ENCODE measurements at regions not wholly inside any gene's neighbourhood (a gene's known extent, or its start where the extent isn't known, plus 50 kb on each side); places are given as distances from the start of the nearest gene placed in this dataset.
A peak's percentile ranks its signal among the peaks of the same experiment; 100 is the strongest.
"Not testable (repeated sequence)": the region's sequence is repeated elsewhere in the genome, so short reads cannot be mapped to it uniquely, and the experiment has no call there.

GRCh38 chr5:68047035-68047434, 168.5 kb upstream of the PIK3R1 start:
- no peak for ATAC-seq
- intact Hi-C loops (cut with DNase I), result no loop called here
- no peak for DNase-seq (ENCODE audit: missing footprints)

GRCh38 chr5:68046445-68046844, 169.1 kb upstream of the PIK3R1 start:
- intact Hi-C loops (cut with DNase I), result no loop called here
- ATAC-seq (no peak), DNase-seq (ENCODE audit: missing footprints) (no peak)

DNA sequence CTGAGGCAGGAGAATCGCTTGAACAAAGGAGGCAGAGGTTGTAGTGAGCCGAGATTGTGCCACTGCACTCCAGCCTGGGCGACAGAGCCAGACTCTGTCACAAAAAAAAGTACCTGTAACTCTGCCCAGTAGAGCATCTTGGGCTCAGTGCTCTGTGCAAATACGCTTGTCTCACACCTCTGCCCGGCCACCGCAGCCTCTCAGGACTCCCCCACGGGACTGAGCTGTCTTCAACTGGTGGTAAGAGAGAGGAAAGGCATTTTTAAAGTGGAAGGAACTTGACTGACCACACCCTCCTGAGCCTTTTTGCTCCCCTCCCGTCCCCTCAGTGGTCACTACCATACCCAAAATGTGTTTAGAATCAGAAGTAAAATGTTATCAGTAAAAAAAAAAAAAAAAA, 174.3 kb upstream of the PIK3R1 start:
- ATAC-seq, result peak; percentile 59
- intact Hi-C loops (cut with DNase I), result no loop called here
- no peak for DNase-seq (ENCODE audit: missing footprints)

GRCh38 chr5:68037546-68037945, 178.0 kb upstream of the PIK3R1 start:
- peak; percentile 20 for ATAC-seq
- DNase-seq (ENCODE audit: missing footprints), result no peak
- intact Hi-C loops (cut with DNase I), result loop anchor here (10.0 kb wide), 2 partner anchors 123 to 233 kb away; no protein-coding TSS in a partner anchor

- DNase-seq (ENCODE audit: missing footprints) (no peak), ATAC-seq (peak; percentile 32)
- intact Hi-C loops (cut with DNase I), result loop anchor here (10.0 kb wide), 2 partner anchors 119 to 229 kb away; no protein-coding TSS in a partner anchor
These were observed 181.5 kb upstream of the PIK3R1 start for GRCh38 chr5:68033961-68034571.

DNA sequence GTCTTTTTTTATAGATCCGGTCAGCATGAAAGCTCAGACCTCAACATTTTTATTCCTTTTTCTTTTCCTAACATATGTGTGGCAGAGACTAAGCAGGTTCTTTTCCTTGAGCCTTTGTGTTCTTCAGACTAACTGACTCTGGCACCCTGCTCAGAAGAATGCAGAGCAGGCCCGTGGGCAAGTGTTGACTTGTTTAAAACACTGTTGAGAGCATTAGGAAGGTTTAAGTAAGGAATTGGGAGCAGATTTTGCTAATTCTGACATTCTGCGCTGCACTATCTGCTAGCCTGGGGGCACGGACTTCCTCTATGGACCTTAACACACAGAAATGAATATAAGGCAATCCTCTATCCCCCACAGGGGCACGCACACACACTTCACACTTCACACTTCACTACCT, 182.5 kb upstream of the PIK3R1 start:
- no peak for DNase-seq (ENCODE audit: missing footprints)
- intact Hi-C loops (cut with DNase I), result loop anchor here (10.0 kb wide), 2 partner anchors 118 to 228 kb away; no protein-coding TSS in a partner anchor

DNA sequence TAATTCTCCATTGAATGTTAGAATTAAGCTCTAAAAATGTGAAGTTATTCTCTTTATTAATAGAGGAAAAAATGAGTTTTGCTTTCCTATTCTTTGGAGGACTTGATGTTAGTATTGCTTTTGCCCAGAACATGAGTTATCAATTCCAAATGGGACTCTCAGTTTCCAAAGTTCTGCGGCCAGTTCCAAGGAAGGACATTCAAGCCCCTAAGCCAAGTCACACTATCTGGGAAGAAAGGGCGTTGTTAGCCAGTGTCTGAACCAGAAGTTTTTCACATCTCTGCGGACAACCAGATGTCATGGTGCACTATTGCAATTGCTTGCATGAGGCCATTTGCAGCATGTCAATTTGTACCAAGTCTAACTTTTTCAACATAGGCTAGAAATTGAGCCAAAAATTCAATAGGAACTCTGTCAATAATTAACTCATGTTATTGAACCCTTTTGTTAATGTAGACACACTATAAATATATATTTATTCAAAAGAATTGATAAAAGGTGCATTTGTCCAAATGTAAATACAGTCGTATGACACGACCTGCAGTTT, 183.3 kb upstream of the PIK3R1 start:
- intact Hi-C loops (cut with DNase I), result loop anchor here (10.0 kb wide), 2 partner anchors 117 to 227 kb away; no protein-coding TSS in a partner anchor
- ATAC-seq (peak; percentile 73), DNase-seq (ENCODE audit: missing footprints) (no peak)

More for the DNA sequence above, 182.5 kb upstream of the PIK3R1 start:
- ATAC-seq, result no peak

DNA sequence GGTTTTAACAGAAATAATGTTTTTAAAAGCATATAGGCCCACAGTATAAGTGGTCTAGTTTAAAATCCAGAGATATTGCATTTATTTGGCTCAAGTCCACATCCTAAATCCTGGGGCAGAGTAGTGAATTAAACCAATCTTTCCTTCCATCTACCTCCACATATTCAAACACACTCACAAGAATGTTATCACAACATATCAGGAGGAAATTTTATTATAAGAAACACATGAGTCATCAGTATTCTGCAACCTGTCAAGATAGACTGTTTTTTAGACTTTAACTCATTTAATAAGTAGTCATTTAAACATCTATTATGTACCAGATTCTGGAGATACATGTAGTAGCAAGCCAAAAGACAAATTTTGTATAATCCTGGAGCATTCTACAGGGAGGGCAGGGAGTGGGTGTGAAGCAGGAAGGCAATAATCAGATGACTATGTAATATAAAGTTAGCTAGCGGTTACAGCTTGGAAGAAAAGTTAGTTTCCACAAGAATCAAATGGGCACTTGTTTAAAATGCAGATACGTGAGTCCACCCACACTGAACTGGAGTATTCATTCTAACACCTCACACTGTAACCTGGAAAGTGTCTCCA, 187.3 kb upstream of the PIK3R1 start:
- ATAC-seq (no peak), DNase-seq (ENCODE audit: missing footprints) (no peak)
- intact Hi-C loops (cut with DNase I), result loop anchor here (10.0 kb wide), 1 partner anchor 333 kb away; no protein-coding TSS in a partner anchor

DNA sequence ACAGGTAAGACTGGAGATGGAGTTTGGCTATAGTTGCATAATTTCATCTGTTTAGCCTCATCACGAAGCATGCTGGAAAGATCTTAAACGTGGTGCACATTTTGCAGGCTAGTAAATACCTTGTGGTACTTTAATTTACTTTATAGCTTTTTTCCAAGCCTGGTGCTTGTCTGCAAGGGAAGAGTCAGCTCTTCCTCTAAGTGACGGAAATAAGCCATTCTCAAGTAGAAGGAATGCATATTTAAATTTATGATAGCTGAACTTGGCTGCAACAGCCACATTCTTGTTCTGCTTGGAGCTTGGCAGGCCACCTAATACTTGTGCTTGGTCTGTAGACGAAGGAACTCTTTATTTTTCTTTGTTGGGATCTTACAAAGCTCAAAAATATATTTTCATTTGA, 188.0 kb upstream of the PIK3R1 start:
- DNase-seq (ENCODE audit: missing footprints) (no peak), ATAC-seq (peak; percentile 46)
- intact Hi-C loops (cut with DNase I), result loop anchor here (10.0 kb wide), 1 partner anchor 333 kb away; no protein-coding TSS in a partner anchor

DNA sequence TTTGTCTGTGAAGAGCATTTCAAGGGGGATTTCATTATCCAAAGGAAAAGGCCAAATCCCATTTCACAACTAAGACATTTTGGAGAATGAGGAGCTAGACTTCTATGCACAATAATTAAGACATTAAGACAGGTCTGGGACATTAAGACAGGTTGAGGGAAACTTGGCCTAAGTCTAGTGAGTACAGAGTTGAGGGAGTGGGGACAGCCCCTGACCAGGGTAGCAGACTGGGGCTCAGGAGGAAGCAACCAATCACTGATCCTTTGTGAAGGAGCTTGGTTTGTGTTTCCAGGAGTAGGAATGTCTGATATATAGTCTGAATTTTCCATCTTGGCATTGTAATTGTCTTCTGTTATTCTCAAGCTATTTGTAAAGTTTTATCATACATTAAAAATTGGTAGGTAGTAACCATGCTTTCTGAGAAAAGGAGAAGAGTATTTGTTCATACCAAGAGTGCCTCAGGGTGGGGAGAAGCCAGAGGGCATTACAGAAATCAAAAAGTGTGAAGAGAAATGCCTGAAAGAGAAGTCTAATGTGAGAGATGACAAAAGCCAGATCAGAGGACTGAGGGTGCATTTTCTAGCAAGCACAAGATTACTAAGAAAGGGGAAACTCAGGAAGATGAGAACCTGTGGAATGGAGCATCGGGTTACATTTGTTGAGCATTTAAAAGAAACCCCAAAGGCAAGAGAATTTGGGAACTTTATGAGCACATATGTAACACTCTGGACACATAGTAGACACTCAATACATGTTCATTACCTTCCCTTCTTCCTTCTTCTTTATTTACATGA, 189.3 kb upstream of the PIK3R1 start:
- intact Hi-C loops (cut with DNase I), result loop anchor here (10.0 kb wide), 1 partner anchor 331 kb away; no protein-coding TSS in a partner anchor
- DNase-seq (ENCODE audit: missing footprints) (no peak), ATAC-seq (no peak)

GRCh38 chr5:68024426-68024825, 191.1 kb upstream of the PIK3R1 start:
- ATAC-seq (no peak), DNase-seq (ENCODE audit: missing footprints) (no peak)
- intact Hi-C loops (cut with DNase I), result loop anchor here (10.0 kb wide), 1 partner anchor 330 kb away; no protein-coding TSS in a partner anchor

DNA sequence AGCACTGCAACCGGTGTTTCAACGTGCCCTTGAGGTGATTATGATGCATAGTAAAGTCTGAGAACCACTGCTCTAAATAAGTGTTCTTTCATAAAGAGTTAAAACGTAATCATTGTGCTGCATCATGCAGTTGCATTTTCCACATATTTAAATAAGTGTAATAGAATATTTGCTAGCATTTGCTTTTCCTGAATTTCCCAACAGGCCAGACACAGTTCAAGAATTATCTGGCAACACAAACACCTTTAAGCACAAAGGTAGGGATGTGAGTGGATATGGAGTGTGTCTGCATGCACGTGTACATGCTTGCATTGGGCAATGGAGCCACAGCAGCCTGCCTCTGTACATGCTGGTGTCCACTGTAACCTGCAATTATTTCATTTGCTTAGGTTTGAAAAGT, 193.6 kb upstream of the PIK3R1 start:
- no peak for DNase-seq (ENCODE audit: missing footprints)
- no peak for ATAC-seq
- intact Hi-C loops (cut with DNase I), result loop anchor here (10.0 kb wide), 1 partner anchor 327 kb away; no protein-coding TSS in a partner anchor

DNA sequence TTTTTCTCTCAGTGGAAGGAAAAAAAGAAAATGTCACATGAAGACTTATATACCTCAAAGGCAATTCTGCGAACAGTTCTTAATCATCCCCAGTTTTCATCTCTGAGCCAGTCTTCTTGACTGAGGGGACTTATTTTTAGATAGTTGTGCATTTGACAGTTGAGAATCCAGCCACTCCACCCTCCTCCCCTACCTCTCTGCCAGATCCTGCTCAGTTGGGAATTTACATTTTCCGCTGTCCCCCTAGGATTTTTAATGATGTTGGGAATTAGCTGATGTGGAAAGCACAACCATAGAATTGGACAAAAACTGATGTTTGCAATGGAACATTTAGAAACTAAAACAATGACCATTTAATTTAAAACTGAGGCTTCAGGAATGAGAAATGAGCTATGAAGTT, 194.3 kb upstream of the PIK3R1 start:
- DNase-seq (ENCODE audit: missing footprints), result no peak
- intact Hi-C loops (cut with DNase I), result loop anchor here (10.0 kb wide), 1 partner anchor 326 kb away; no protein-coding TSS in a partner anchor
- ATAC-seq, result no peak

- intact Hi-C loops (cut with DNase I), result loop anchor here (10.0 kb wide), 1 partner anchor 326 kb away; no protein-coding TSS in a partner anchor
- ATAC-seq; DNase-seq (ENCODE audit: missing footprints): not testable (repeated sequence)
These were observed 195.0 kb upstream of the PIK3R1 start for GRCh38 chr5:68020461-68020969.

- DNase-seq (ENCODE audit: missing footprints), result no peak
- intact Hi-C loops (cut with DNase I), result no loop called here
- ATAC-seq, result no peak
These were observed 199.9 kb upstream of the PIK3R1 start for GRCh38 chr5:68015381-68016302.

- intact Hi-C loops (cut with DNase I), result no loop called here
- DNase-seq (ENCODE audit: missing footprints), result no peak
- no peak for ATAC-seq
These were observed 202.7 kb upstream of the PIK3R1 start for GRCh38 chr5:68012831-68013230.

- intact Hi-C loops (cut with DNase I), result no loop called here
- no peak for ATAC-seq
- no peak for DNase-seq (ENCODE audit: missing footprints)
These were observed 203.1 kb upstream of the PIK3R1 start for GRCh38 chr5:68012429-68012828.

GRCh38 chr5:68011801-68012200, 203.8 kb upstream of the PIK3R1 start:
- no peak for DNase-seq (ENCODE audit: missing footprints)
- ATAC-seq, result no peak
- intact Hi-C loops (cut with DNase I), result no loop called here

Measured in Right ventricle myocardium inferior (tissue), 1 donor.